ENCODE measurements at regions not wholly inside any gene's neighbourhood (a gene's known extent, or its start where the extent isn't known, plus 50 kb on each side); places are given as distances from the start of the nearest gene placed in this dataset.

DNA sequence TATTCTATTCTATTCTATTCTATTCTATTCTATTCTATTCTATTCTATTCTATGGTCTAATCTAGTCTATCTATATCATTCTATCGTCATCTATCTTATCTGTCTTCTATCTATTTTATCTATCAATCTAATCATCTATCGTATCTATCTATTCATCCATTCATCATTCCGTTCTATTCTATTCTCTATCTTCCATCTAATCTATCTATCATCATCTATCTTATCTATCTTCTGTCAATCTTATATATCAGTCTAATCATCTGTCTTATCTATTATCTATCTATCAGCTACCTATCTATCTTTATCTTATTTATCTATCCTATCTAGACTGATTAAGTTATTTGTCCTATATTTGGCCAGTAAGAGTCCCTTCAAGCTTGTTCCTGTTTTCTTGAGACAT lies 831.5 kb upstream of the TMEM132C start:
- DNase-seq (ENCODE audit: low spot score) = no peak

GRCh38 chr12:127438512-127439244 lies 828.3 kb upstream of the TMEM132C start:
- DNase-seq (ENCODE audit: low spot score) = no peak

DNA sequence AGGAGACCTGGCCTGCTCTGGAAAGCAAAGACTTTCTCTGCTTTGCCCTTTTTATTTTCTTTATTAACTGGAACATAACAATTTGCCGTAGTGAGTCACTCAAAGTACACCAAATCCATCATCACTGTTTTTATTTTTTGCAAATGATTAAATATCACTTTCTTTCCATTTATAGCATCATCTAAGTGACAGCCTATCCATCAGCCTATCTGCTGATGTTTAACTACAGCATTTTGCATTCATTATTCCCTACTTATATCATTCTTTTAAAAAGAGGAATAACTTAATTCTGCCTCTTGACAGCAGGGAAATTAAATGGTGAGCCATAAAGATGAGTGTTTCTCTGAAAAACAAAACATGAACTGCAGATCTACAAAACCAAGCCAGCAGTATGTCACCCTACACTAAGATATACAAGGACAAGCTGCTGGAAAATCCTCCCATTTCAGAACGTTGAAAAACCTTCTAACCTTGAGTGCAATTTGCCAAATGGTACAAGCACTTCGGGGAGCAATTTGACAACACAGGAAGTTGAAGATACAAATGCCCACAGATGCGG lies 821.3 kb upstream of the TMEM132C start:
- DNase-seq (ENCODE audit: low spot score) = no peak

DNA sequence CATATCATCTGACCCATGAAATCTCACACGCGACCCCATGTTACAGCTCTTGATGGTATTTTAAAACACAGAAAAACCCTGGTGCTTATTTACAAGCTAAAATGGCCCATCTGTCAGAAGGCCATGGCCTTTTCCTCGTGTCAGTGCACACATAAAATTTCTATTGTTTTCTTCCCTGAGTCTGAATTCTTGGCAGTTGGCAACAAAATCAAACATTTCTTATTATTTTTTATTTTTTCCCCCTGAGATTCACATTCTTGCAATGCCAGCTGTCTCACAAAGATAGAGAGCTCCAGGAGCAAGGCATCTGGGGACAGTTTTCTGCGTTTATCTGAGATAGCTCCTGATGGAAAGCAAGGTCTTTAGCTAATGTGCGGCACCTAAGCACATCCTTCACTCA lies 818.1 kb upstream of the TMEM132C start:
- DNase-seq (ENCODE audit: low spot score) = no peak

- DNase-seq (ENCODE audit: low spot score) = no peak
These were observed 816.1 kb upstream of the TMEM132C start for GRCh38 chr12:127450826-127451225.

GRCh38 chr12:127455347-127456265 lies 811.4 kb upstream of the TMEM132C start:
- no peak for DNase-seq (ENCODE audit: low spot score)

DNA sequence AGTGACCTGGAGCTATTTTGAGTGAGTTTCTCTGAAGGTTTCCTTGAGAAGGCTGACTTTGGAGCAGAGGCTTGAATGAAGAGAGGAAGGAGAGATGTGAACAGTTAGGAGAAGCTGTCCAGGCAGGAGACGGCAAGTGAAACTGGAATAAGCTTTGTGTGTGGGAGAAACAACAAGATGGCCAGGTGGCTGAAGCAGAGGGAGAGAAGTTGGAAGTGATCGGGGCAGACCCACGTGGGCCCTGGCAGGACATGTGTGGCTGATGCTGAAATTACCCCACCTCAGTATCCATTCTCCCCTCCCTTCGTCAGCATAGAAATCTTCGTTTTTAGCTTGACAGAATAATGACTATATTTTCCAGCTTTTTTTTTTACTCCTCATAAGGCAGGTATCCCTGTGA lies 809.2 kb upstream of the TMEM132C start:
- no peak for DNase-seq (ENCODE audit: low spot score)

DNA sequence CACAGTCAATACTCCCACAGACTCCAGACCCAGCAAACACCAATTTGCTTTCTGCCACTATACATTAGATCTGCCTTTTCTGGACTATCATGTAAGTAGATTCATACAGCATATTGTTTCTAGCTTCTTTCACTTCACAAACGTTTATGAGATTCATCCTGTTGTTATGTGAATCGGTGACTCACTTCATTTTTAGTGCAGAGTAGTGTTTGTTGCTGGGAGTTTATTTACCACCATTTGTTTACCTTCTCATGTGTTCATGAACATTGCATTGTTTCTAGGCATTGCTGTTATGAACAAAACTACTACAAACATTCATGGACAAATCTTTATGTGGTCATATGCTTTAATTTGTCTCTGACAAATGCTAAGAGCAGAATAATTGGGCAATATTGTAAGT lies 807.8 kb upstream of the TMEM132C start:
- DNase-seq (ENCODE audit: low spot score) = no peak

DNA sequence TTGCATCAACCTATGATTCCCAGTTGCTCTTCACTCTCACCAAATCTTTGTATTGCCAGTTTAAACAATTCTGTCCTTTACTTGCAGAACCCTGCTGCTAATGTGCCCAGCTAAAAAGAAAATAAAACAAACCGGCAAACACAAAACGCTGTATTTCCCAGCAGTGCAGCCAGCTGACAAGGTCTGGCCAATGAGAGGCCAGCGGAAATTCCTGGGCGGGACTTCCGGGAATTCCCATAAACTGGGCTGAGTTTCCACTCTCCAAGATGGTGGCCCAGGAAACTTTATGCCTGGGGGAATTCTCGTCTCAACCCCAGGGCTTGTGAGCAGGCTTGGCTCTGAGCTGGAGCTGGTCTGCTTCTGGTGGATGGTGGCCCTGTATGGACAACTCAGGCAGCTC lies 807.3 kb upstream of the TMEM132C start:
- no peak for DNase-seq (ENCODE audit: low spot score)

- no peak for DNase-seq (ENCODE audit: low spot score)
These were observed 803.7 kb upstream of the TMEM132C start for GRCh38 chr12:127463237-127463636.

DNA sequence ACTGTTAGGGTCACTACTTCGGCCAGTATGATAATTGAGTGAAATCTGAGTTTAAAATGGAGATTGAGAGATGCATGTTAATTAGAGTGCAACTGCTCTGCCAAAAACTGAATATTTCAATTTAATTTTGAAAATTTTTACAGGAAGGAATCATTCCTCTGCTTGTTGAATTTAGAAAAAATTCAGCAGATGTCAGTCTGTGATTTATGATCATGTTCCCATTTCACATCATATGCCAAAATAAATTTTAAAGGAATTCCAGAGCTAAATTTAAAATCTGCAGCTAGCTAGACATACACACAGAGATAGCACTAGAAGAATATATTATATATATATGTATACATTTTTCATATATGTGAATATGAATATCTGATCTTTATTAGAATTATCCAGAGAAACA lies 797.6 kb upstream of the TMEM132C start:
- no peak for DNase-seq (ENCODE audit: low spot score)

DNA sequence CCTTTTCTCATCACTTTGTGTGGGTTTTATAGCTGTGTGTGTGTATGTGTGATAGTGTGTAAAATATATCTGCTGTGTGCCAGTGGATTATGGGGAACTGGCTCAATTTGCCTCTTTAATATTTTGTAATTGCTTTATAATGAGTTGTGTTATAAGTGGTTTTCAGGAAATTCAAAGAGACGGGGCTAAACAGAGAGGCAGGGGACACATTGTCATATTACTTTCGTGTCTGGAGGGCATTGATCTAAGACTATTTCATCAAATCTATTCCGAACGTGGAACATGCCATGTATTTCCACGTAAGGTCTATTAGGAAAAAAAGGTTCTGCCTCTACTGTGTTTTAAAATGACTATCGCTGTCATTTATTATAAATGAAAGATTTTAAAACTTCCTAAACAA lies 793.2 kb upstream of the TMEM132C start:
- no peak for DNase-seq (ENCODE audit: low spot score)

DNA sequence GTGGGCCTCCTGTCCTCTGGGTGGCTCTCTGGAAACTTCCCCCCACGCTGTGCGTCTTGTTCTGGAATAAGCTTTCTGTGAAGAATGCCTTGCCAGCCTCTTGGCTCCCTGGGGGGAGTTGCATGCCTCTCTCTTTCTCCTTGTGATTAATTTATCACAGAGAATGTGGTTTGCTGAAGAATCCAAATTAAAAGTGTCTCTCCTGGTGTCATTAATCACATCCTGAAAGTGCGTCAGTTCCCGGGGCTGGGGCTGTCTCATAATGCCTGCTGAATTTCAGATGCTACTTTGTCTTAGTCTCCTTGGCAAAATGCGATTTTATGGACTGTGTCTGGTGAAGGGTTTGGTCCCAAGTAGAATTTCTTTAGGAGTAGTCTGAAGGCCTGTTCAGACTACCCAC lies 787.7 kb upstream of the TMEM132C start:
- no peak for DNase-seq (ENCODE audit: low spot score)

DNA sequence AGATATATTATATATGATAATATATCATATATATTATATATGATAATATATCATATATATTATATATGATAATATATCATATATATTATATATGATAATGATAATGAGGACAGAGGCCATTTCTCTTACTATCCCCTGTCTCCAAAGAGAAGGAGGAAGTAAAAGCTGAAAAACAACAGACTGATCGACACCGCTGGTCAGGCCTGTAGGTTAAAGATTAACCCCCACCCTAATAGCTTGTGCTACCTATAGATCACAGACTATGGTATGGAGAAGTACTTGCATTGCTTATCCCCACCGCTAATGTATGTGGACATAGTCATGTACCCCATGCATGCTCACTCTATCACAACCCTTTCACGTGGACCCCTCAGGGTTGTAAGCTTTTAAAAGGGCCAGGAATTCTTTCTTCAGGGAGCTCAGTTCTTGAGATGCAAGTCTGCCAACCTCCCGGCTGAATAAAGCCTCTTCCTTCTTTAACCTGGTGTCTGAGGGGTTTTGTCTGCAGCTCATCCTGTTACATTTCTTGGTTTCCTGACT lies 786.1 kb upstream of the TMEM132C start:
- DNase-seq (ENCODE audit: low spot score) = no peak

DNA sequence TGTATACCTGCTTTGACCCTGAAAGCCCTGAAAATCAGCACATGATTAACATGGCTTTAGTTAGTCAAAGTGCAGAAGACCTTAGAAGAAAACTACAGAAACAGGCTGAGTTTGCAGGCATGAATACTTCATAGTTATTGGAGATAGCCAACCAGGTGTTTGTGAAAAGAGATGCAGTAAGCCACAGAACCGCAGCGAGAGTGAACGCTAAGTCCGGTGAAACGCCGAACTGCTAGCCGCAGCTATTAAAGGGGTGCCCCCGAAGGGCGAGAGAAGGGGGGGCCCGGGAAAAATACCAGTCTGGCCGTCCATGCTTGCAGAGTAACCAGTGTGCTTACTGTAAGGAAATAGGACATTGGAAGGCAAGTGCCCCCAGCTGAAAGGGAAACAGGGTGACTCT lies 784.0 kb upstream of the TMEM132C start:
- DNase-seq (ENCODE audit: low spot score) = no peak

DNA sequence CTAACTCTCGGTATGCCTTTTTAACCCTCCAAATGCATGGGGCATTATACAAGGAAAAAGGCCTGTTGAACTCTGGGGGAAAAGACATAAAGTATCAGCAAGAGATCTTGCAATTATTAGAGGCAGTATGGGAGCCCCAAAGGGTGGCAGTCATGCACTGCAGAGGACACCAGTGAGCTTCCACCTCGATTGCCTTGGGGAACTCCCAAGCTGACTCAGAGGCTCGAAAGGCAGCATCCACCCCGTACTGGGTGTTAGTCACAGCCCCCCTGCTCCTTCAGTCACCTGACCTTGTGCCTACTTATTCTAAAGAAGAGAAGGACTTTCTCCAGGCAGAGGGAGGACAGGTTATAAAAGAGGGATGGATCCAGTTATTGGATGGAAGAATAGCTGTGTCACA lies 781.4 kb upstream of the TMEM132C start:
- DNase-seq (ENCODE audit: low spot score) = no peak

GRCh38 chr12:127487031-127487430 lies 779.9 kb upstream of the TMEM132C start:
- no peak for DNase-seq (ENCODE audit: low spot score)

DNA sequence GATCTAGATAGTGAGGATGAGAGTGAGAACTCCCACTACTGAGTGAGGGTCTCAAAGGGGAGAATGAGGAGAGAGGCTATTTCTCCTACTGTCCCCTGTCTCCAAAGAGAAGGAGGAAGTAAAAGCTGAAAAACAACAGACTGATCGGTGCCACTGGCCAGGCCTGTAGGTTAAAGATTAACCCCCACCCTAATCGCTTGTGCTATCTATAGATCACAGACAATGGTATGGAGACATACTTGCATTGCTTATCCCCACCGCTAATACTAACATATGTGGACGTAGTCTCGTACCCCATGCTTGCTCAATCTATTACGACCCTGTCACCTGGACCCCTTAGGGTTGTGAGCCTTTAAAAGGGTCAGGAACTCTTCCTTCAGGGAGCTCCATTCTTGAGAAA lies 777.9 kb upstream of the TMEM132C start:
- no peak for DNase-seq (ENCODE audit: low spot score)

GRCh38 chr12:127494961-127495915 lies 771.7 kb upstream of the TMEM132C start:
- DNase-seq (ENCODE audit: low spot score) = no peak

- DNase-seq (ENCODE audit: low spot score) = peak; percentile 29
These were observed 770.7 kb upstream of the TMEM132C start for GRCh38 chr12:127496255-127496654.

DNA sequence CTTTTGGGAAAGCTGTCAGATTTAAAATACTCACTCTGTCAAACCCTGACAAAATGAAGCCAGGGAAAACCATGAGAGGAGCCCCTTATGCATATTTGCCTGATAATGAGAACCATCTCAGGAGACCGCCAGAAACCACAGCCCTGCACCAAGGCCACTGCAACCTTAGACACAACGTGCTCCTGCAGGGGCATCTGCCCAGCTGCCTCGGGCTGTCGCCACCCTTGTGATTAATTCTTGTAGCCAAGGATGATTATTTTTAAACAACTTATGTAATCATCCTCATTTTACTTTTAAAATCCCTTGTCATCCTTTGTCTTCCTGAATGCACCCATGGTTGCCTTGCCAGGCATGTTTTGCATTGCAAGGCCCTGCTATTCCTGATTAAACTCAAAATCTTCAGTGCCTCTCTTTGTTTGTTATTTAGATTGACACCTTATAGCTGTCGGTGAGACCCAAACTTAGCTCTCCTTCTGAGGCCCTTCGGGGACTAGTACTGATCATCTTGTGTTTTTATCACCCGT lies 766.4 kb upstream of the TMEM132C start:
- no peak for DNase-seq (ENCODE audit: low spot score)
